ENCODE measurements at regions not wholly inside any gene's neighbourhood (a gene's known extent, or its start where the extent isn't known, plus 50 kb on each side); places are given as distances from the start of the nearest gene placed in this dataset.

DNA sequence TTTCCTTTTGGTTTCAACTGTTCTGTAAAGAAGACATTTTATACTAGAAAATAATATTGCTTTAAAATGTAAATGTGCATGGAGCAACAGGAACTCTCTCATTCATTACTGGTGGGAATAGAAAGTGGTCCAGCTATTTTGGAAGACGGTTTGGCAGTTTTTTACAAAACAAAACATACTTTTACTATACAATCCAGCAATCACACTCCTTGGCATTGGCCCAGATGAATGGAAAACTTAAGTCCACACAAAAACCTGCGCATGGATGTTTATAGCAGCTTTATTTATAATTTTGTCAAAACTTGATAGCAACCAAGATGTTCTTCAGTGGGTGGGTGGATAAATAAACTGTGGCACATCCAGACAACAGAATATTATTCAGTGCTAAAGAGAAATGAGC lies 49.9 kb upstream of the SEPTIN5 start:
- Histone ChIP-seq H2BK120ac (ENCODE audit: low read depth, low read length, poor library complexity, severe bottlenecking) (no peak overlapping the region), H3K23ac (ENCODE audit: insufficient read length, low read depth, low read length) (no peak overlapping the region), H2BK20ac (ENCODE audit: low read depth, low read length, poor library complexity, severe bottlenecking) (no peak overlapping the region), H3K14ac (ENCODE audit: insufficient read depth, low read length) (no peak overlapping the region), H3K4ac (ENCODE audit: low read depth, low read length) (no peak overlapping the region), H3K18ac (ENCODE audit: insufficient read length, low read depth, low read length) (no peak overlapping the region), H3K9me3 (ENCODE audit: control insufficient read depth, low read depth, low read length) (no peaks in the 10 kb centered on the region), H4K5ac (ENCODE audit: insufficient read length, low read depth, low read length) (no peak overlapping the region), H4K91ac (ENCODE audit: insufficient read length, low read depth, low read length) (no peak overlapping the region), H4K8ac (replicated peaks; ENCODE audit: insufficient read length, low read depth, low read length) (no peak overlapping the region), H3T11ph (ENCODE audit: low read length) (no peak overlapping the region), H3K27ac (ENCODE audit: insufficient read length, low read depth, low read length) (no peak overlapping the region), H3K9ac (ENCODE audit: extremely low read depth, insufficient read length, low read length) (no peak overlapping the region), H4K20me1 (ENCODE audit: control insufficient read depth, insufficient read depth, insufficient read length) (no peaks in the 10 kb centered on the region), H2BK15ac (ENCODE audit: low read depth, low read length) (no peak overlapping the region), H2AFZ (ENCODE audit: low read length) (no peak overlapping the region), H3K4me1 (ENCODE audit: insufficient read depth, low read length) (no peaks in the 10 kb centered on the region; the same call in 1 of the 2 replicates), H3K27me3 (ENCODE audit: insufficient read depth, low read length) (no peaks in the 10 kb centered on the region), H3K79me1 (ENCODE audit: insufficient read depth, low read depth, low read length, poor library complexity, severe bottlenecking) (no peaks in the 10 kb centered on the region), H2BK12ac (ENCODE audit: insufficient read length, low read depth, low read length) (no peak overlapping the region), H3K56ac (ENCODE audit: insufficient read length, low read depth, low read length) (no peak overlapping the region), H3K79me2 (ENCODE audit: insufficient read depth, low read length) (no peaks in the 10 kb centered on the region), H3K4me2 (ENCODE audit: insufficient read depth, insufficient read length, low read length) (no peak overlapping the region), H2BK5ac (ENCODE audit: insufficient read length, low read length) (no peak overlapping the region), H2AK5ac (ENCODE audit: insufficient read length, low read length) (no peak overlapping the region), H3K23me2 (ENCODE audit: insufficient read length, low read depth, low read length, poor library complexity, severe bottlenecking) (no peaks in the 10 kb centered on the region)
- Mint-ChIP-seq H3K4me1 (peaks cover 20 to 37% of the 10 kb centered on the region in 2 experiments), H3K36me3 (ENCODE audit: insufficient read depth in 1 of 3, low read depth in 3 of 3) (peaks cover 0 to 1% (median 0%) of the 10 kb centered on the region in 3 experiments; a peak in 1 of 7 replicates), H3K4me3 (no peak overlapping the region), H3K27me3 (ENCODE audit: low read depth) (peaks cover 11% of the 10 kb centered on the region), H3K9me3 (no peaks in the 10 kb centered on the region), H3K27ac (no peak overlapping the region)
- no peak for DNase-seq
- no CpG with 5 or more reads among the region's 2 CpGs for WGBS (ENCODE audit: extremely low coverage, insufficient read length, low lambda C conversion rate)
- TF ChIP-seq, protein P1, sequence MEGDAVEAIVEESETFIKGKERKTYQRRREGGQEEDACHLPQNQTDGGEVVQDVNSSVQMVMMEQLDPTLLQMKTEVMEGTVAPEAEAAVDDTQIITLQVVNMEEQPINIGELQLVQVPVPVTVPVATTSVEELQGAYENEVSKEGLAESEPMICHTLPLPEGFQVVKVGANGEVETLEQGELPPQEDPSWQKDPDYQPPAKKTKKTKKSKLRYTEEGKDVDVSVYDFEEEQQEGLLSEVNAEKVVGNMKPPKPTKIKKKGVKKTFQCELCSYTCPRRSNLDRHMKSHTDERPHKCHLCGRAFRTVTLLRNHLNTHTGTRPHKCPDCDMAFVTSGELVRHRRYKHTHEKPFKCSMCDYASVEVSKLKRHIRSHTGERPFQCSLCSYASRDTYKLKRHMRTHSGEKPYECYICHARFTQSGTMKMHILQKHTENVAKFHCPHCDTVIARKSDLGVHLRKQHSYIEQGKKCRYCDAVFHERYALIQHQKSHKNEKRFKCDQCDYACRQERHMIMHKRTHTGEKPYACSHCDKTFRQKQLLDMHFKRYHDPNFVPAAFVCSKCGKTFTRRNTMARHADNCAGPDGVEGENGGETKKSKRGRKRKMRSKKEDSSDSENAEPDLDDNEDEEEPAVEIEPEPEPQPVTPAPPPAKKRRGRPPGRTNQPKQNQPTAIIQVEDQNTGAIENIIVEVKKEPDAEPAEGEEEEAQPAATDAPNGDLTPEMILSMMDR (conservative IDR thresholded peaks at IDR 0.05): no peak

All from H9 (cell line).